MM.1S (cell line): ENCODE measurements at regions not wholly inside any gene's neighbourhood (a gene's known extent, or its start where the extent isn't known, plus 50 kb on each side); places are given as distances from the start of the nearest gene placed in this dataset.

ENCODE experiments used
- EZH2 ChIP-seq: fragments of 300-600 bp; sonication (generic); optimal IDR thresholded peaks from 2 replicates; pipeline ENCODE3; 2017; ENCODE audit warnings: low read depth, mild to moderate bottlenecking, antibody characterized with exemption, low read length, mixed read lengths
- EZH2phosphoT487 ChIP-seq: fragments of 300-600 bp; sonication (generic); IDR thresholded peaks from 2 replicates; pipeline ENCODE4 v1.6.1; 2018; ENCODE audit warnings: antibody characterized with exemption, low read length
- TF ChIP-seq, protein P1 (sequence below): fragments of 300-600 bp; sonication (generic); IDR thresholded peaks from 2 replicates; pipeline ENCODE4 v1.5.1; 2016; ENCODE audit warnings: antibody characterized with exemption, low read length, mixed read lengths

DNA sequence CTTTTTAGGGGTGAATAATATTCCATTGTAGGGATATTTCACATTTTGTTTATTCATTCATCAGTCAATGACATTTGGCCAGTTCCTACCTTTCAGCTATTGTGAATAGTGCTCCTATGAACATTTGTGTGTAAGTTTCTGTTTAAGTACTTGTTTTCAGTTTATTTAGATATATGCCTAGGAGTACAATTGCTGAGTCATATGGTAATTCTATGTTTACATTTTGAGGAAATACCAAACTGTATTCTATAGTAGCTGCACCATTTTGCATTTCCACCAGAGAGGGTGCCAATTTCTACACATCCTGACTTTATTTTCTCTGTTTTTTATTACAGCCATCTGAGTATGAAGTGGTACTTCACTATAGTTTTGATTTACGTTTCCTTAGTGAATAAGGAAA lies 54.4 kb upstream of the ZNF236 start:
- TF ChIP-seq, protein P1, sequence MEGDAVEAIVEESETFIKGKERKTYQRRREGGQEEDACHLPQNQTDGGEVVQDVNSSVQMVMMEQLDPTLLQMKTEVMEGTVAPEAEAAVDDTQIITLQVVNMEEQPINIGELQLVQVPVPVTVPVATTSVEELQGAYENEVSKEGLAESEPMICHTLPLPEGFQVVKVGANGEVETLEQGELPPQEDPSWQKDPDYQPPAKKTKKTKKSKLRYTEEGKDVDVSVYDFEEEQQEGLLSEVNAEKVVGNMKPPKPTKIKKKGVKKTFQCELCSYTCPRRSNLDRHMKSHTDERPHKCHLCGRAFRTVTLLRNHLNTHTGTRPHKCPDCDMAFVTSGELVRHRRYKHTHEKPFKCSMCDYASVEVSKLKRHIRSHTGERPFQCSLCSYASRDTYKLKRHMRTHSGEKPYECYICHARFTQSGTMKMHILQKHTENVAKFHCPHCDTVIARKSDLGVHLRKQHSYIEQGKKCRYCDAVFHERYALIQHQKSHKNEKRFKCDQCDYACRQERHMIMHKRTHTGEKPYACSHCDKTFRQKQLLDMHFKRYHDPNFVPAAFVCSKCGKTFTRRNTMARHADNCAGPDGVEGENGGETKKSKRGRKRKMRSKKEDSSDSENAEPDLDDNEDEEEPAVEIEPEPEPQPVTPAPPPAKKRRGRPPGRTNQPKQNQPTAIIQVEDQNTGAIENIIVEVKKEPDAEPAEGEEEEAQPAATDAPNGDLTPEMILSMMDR: no peak
- TF ChIP-seq EZH2 (no peak), EZH2phosphoT487 (no peak)
